22Rv1 (cell line): ENCODE measurements at regions not wholly inside any gene's neighbourhood (a gene's known extent, or its start where the extent isn't known, plus 50 kb on each side); places are given as distances from the start of the nearest gene placed in this dataset.

Experiments
- CTCF ChIP-seq: fragments of 450-650 bp; IDR thresholded peaks from 2 replicates; pipeline ENCODE4 v1.5.1; 2017; ENCODE audit warnings: mild to moderate bottlenecking
- ZFX ChIP-seq: fragments of 450-650 bp; IDR thresholded peaks from 2 replicates; pipeline ENCODE4 v1.6.1; 2017; ENCODE audit warnings: antibody characterized with exemption, borderline replicate concordance

GRCh38 chr6:156587751-156588301 is 189.4 kb upstream of the ARID1B start:
- no peak for TF ChIP-seq CTCF
- no peak for TF ChIP-seq ZFX
